PC-9 (cell line): ENCODE measurements at regions not wholly inside any gene's neighbourhood (a gene's known extent, or its start where the extent isn't known, plus 50 kb on each side); places are given as distances from the start of the nearest gene placed in this dataset.

Experiments
- BruUV-seq: library from RNA; stranded (reverse); fragments of 400-500 nt; replicated peaks from 2 replicates; lab custom pipeline; 2021; lab: Mats Ljungman, UMichigan
- CTCF ChIA-PET: fragments of 300-600 bp; sonication (Branson Sonifier 250); formaldehyde crosslinking; loops from one replicate; lab custom pipeline; 2022; ENCODE audit warnings: antibody characterized with exemption; lab: Charles Lee
- POLR2A ChIA-PET: fragments of 300-600 bp; sonication (Branson Sonifier 250); formaldehyde crosslinking; loops from one replicate; lab custom pipeline; 2022; ENCODE audit warnings: antibody characterized with exemption; ENCODE audit not compliant: unreplicated experiment; lab: Charles Lee
- DNase-seq, 2 experiments: peaks; one replicate each; pipeline versions ENCODE4 v3.0.0 to v3.0.0-alpha.2; 2015 to 2022; ENCODE audit warnings: mixed read lengths in 1 of 2
- H2AFZ ChIP-seq: fragments of 200-600 bp; sonication (generic); 2 replicates; pipeline ENCODE4 v1.8.1; 2017; ENCODE audit warnings: antibody characterized with exemption
- H3F3A ChIP-seq: fragments of 200-600 bp; sonication (generic); 2 replicates; pipeline ENCODE4 v1.8.1; 2017; ENCODE audit warnings: antibody characterized with exemption, mild to moderate bottlenecking, low read depth; ENCODE audit not compliant: insufficient read depth
- H3K27ac ChIP-seq: fragments of 200-600 bp; sonication (generic); 2 replicates; pipeline ENCODE4 v1.6.1; 2016; ENCODE audit warnings: mixed run types
- H3K27me3 ChIP-seq: fragments of 200-600 bp; sonication (generic); 2 replicates; pipeline ENCODE4 v1.6.1; 2016; ENCODE audit warnings: low read depth, mixed run types; ENCODE audit not compliant: insufficient read depth
- H3K36me3 ChIP-seq: fragments of 200-600 bp; sonication (generic); 2 replicates; pipeline ENCODE4 v1.6.1; 2016; ENCODE audit warnings: low read depth, mixed run types
- H3K4me1 ChIP-seq: fragments of 200-600 bp; sonication (generic); replicated peaks from 2 replicates; pipeline ENCODE4 v1.6.1; 2016; ENCODE audit warnings: mixed run types; ENCODE audit not compliant: insufficient read depth
- H3K4me2 ChIP-seq: fragments of 200-600 bp; sonication (generic); 2 replicates; pipeline ENCODE4 v1.6.1; 2017; ENCODE audit warnings: mixed run types
- H3K4me3 ChIP-seq: fragments of 200-600 bp; sonication (generic); 2 replicates; pipeline ENCODE4 v1.6.1; 2016; ENCODE audit warnings: mixed run types
- H3K79me2 ChIP-seq: fragments of 200-600 bp; sonication (generic); 2 replicates; pipeline ENCODE4 v1.6.1; 2017; ENCODE audit warnings: low read depth, mixed run types
- H3K9me2 ChIP-seq: fragments of 200-600 bp; sonication (generic); 2 replicates; pipeline ENCODE4 v1.8.1; 2017; ENCODE audit warnings: mild to moderate bottlenecking; ENCODE audit not compliant: insufficient read depth
- H3K9me3 ChIP-seq: fragments of 200-600 bp; sonication (generic); 2 replicates; pipeline ENCODE4 v1.8.1; 2016; ENCODE audit warnings: low read depth; ENCODE audit not compliant: insufficient read depth
- H4K20me1 ChIP-seq: fragments of 200-600 bp; sonication (generic); 2 replicates; pipeline ENCODE4 v1.8.1; 2017; ENCODE audit not compliant: insufficient read depth
- EZH2 ChIP-seq: fragments of 200-600 bp; sonication (generic); IDR thresholded peaks from 2 replicates; pipeline ENCODE4 v1.8.0; 2017; ENCODE audit warnings: antibody characterized with exemption, low read depth
- intact Hi-C: fragments of 100-400 bp; cut with micrococcal nuclease; formaldehyde crosslinking; loops from one replicate; pipeline ENCODE4 v1.10.0; 2022; ENCODE audit not compliant: unreplicated experiment
- TF ChIP-seq, protein P1 (sequence below): fragments of 200-600 bp; sonication (generic); conservative IDR thresholded peaks from 2 replicates; pipeline ENCODE4 v1.6.1; 2017; ENCODE audit warnings: mixed run types, antibody characterized with exemption, mild to moderate bottlenecking, moderate library complexity

DNA sequence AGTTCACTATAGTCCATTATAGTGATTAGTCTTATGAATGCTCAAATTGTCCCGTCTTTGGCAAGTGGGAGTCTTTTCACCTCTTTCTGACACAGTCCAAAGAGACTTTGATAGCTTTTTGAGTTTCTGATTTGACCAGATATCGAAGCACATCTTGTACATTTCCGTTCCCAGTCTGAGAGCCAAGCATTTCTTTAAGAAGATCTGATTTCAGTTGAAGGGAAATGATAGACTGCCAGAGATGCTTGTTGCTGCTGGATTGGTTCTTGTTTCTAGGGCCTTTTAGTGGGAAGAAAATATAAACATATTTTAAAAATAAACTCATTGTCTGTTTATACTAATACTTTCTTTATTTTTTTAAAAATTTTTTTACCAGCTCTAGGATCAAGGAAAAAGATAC is 54.1 kb upstream of the IER3 start:
- intact Hi-C loops, result no loop called here
- no peaks in the 10 kb centered on the region for H4K20me1 ChIP-seq
- no peak overlapping the region for H3K27ac ChIP-seq
- no peak overlapping the region for H3K4me3 ChIP-seq
- H3F3A ChIP-seq, result peaks cover 20% of the 10 kb centered on the region; the same call in 1 of the 2 replicates
- BruUV-seq, result no TSS peak
- H2AFZ ChIP-seq, result no peak overlapping the region
- no peaks in the 10 kb centered on the region for H3K79me2 ChIP-seq
- CTCF ChIA-PET, result no interaction called here
- TF ChIP-seq, protein P1, sequence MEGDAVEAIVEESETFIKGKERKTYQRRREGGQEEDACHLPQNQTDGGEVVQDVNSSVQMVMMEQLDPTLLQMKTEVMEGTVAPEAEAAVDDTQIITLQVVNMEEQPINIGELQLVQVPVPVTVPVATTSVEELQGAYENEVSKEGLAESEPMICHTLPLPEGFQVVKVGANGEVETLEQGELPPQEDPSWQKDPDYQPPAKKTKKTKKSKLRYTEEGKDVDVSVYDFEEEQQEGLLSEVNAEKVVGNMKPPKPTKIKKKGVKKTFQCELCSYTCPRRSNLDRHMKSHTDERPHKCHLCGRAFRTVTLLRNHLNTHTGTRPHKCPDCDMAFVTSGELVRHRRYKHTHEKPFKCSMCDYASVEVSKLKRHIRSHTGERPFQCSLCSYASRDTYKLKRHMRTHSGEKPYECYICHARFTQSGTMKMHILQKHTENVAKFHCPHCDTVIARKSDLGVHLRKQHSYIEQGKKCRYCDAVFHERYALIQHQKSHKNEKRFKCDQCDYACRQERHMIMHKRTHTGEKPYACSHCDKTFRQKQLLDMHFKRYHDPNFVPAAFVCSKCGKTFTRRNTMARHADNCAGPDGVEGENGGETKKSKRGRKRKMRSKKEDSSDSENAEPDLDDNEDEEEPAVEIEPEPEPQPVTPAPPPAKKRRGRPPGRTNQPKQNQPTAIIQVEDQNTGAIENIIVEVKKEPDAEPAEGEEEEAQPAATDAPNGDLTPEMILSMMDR, result no peak
- no peak for TF ChIP-seq EZH2
- POLR2A ChIA-PET, result interaction anchor here (0.5 kb wide), 1 partner anchor 185 kb away, joined by 3 read pairs; no protein-coding TSS in a partner anchor
- H3K27me3 ChIP-seq, result no peaks in the 10 kb centered on the region
- H3K9me3 ChIP-seq, result no peaks in the 10 kb centered on the region
- no peak for DNase-seq
- no peak overlapping the region for H3K4me2 ChIP-seq
- no peaks in the 10 kb centered on the region for H3K9me2 ChIP-seq
- no peaks in the 10 kb centered on the region for H3K36me3 ChIP-seq
- peaks cover 8% of the 10 kb centered on the region for H3K4me1 ChIP-seq

DNA sequence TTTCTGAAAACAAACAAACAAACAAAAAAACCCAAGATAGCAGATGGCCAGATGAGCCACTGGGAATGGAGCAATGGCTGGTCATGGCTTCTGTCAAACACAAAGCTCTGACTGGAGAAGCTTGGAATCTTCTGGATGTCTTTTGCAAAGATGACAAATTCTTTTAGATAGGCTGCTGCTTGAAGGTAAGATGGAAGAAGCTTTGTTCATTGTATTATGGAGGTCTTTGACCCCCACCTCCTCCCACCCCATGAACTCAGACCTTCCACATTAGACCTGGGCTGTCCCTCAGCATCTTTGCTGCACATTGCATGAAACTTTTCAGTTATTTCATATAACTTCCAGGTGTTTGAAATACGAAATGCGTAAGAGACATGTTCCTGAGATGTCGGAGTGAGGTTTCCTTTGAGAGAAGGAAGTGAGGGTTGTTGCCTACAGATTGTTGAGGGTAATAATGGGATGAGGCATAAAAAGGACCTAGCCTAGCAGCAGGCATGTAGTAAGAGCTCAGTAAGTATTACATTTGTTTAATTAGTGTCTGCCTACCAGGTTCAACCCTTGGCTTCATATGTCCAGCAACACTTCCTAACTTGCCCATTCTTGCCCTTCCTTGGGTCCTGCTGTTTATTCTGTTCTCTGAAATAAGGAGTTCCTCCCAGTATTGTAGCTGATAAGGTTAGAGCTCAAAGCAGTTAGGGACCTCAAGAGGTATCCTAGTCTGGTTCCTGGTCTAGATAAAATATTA is 51.4 kb upstream of the IER3 start:
- no peaks in the 10 kb centered on the region for H3K36me3 ChIP-seq
- no peaks in the 10 kb centered on the region for H3K4me1 ChIP-seq
- H3F3A ChIP-seq, result 0 out of 2 replicates have a peak, but pooled peaks cover 6% of the 10 kb centered on the region
- H2AFZ ChIP-seq, result no peak overlapping the region
- ChIA-PET POLR2A (interaction anchor here (0.6 kb wide), 1 partner anchor 1602 kb away, joined by 4 read pairs; no protein-coding TSS in a partner anchor), CTCF (no interaction called here)
- H3K27me3 ChIP-seq, result no peaks in the 10 kb centered on the region
- H3K9me2 ChIP-seq, result no peaks in the 10 kb centered on the region
- H3K9me3 ChIP-seq, result no peaks in the 10 kb centered on the region
- no peaks in the 10 kb centered on the region for H3K79me2 ChIP-seq
- no peak overlapping the region for H3K4me3 ChIP-seq
- H4K20me1 ChIP-seq, result no peaks in the 10 kb centered on the region
- DNase-seq, result no peak
- H3K4me2 ChIP-seq, result no peak overlapping the region
- H3K27ac ChIP-seq, result no peak overlapping the region
- TF ChIP-seq, protein P1, result no peak
- no peak for TF ChIP-seq EZH2
- BruUV-seq, result no TSS peak
- intact Hi-C loops, result no loop called here
